ENCODE measurements at regions not wholly inside any gene's neighbourhood (a gene's known extent, or its start where the extent isn't known, plus 50 kb on each side); places are given as distances from the start of the nearest gene placed in this dataset.

DNA sequence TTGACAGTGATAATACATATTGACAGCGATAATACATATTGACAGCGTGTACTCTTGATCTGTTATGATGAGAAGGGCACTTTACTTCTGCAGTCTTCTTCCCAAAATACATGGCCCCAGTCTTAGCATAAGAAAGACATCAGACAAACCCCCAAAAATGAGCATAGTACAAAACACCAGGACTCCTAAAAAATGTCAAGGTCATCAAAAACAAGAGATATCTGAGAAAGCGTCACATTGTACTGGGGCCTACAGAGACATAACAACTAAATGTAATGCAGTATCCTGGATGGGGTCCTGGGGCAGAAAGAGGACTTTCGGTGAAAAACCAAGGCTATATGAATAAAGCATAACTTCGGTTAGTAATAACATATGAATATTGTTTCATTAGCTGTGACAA is 731.5 kb upstream of the SGCG start:
- TF ChIP-seq, protein P1, sequence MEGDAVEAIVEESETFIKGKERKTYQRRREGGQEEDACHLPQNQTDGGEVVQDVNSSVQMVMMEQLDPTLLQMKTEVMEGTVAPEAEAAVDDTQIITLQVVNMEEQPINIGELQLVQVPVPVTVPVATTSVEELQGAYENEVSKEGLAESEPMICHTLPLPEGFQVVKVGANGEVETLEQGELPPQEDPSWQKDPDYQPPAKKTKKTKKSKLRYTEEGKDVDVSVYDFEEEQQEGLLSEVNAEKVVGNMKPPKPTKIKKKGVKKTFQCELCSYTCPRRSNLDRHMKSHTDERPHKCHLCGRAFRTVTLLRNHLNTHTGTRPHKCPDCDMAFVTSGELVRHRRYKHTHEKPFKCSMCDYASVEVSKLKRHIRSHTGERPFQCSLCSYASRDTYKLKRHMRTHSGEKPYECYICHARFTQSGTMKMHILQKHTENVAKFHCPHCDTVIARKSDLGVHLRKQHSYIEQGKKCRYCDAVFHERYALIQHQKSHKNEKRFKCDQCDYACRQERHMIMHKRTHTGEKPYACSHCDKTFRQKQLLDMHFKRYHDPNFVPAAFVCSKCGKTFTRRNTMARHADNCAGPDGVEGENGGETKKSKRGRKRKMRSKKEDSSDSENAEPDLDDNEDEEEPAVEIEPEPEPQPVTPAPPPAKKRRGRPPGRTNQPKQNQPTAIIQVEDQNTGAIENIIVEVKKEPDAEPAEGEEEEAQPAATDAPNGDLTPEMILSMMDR (IDR thresholded peaks at IDR 0.05) = no peak
- TF ChIP-seq POLR2A (IDR thresholded peaks at IDR 0.05) = no peak

All from testis (tissue), 2 donors.